SK-N-SH (cell line): ENCODE measurements at regions not wholly inside any gene's neighbourhood (a gene's known extent, or its start where the extent isn't known, plus 50 kb on each side); places are given as distances from the start of the nearest gene placed in this dataset.

Experiments used
- CTCF ChIA-PET: fragments of 300-600, 350-600 bp; formaldehyde crosslinking; extraction: SDS; loops from one replicate; lab custom pipeline; 2021; lab: Yijun Ruan, JAX
- POLR2A ChIA-PET: fragments of 350-600 bp; sonication (Branson Sonifier 250); formaldehyde crosslinking; extraction: SDS; loops from one replicate; lab custom pipeline; 2020; ENCODE audit warnings: antibody characterized with exemption, inconsistent platforms; lab: Yijun Ruan, JAX
- DNase-seq: peaks from one replicate; pipeline ENCODE4 v3.0.0; 2012
- H2AFZ ChIP-seq: fragments of 200-600 bp; sonication (generic); 2 replicates; pipeline ENCODE4 v1.8.1; 2016; ENCODE audit warnings: antibody characterized with exemption, mild to moderate bottlenecking, low read depth
- H3F3A ChIP-seq: fragments of 200-600 bp; sonication (generic); replicated peaks from 2 replicates; pipeline ENCODE3; 2016; ENCODE audit warnings: antibody characterized with exemption, mild to moderate bottlenecking; ENCODE audit not compliant: insufficient read depth
- H3K27ac ChIP-seq, 2 experiments: fragments of 200-500 bp in 1 of 2; fragments of 200-600 bp in 1 of 2; sonication (Bioruptor generic) in 1 of 2; sonication (generic), shearing (Covaris generic) in 1 of 2; 2 replicates each; pipeline versions ENCODE4 v1.5.1 to v1.6.1; 2014 to 2016; ENCODE audit warnings: low read depth in 2 of 2, inconsistent platforms in 1 of 2, low read length in 1 of 2, mild to moderate bottlenecking in 1 of 2, mixed read lengths in 1 of 2
- H3K27me3 ChIP-seq: fragments of 200-600 bp; sonication (generic), shearing (Covaris generic); 2 replicates; pipeline ENCODE4 v1.6.1; 2016; ENCODE audit warnings: mixed run types; ENCODE audit not compliant: insufficient read depth
- H3K36me3 ChIP-seq, 2 experiments: fragments of 200-500 bp in 1 of 2; fragments of 200-600 bp in 1 of 2; sonication (Bioruptor generic) in 1 of 2; sonication (generic) in 1 of 2; replicated peaks in 1 of 2; 2 replicates each; pipeline versions ENCODE3 to v1.5.1; 2014 to 2016; ENCODE audit warnings: low read length in 1 of 2, mild to moderate bottlenecking in 1 of 2; ENCODE audit not compliant: insufficient read depth in 2 of 2, control insufficient read depth in 1 of 2
- H3K4me1 ChIP-seq, 2 experiments: fragments of 200-500 bp in 1 of 2; fragments of 200-600 bp in 1 of 2; sonication (Bioruptor generic) in 1 of 2; sonication (generic), shearing (Covaris generic) in 1 of 2; 2 replicates each; pipeline versions ENCODE4 v1.5.1 to v1.6.1; 2014 to 2016; ENCODE audit warnings: low read depth in 1 of 2, low read length in 1 of 2, mixed run types in 1 of 2; ENCODE audit not compliant: insufficient read depth in 2 of 2, control insufficient read depth in 1 of 2
- H3K4me2 ChIP-seq: fragments of 200-600 bp; sonication (generic), shearing (Covaris generic); 2 replicates; pipeline ENCODE4 v1.6.1; 2017; ENCODE audit warnings: mixed run types
- H3K4me3 ChIP-seq, 2 experiments: fragments of 200-500 bp in 1 of 2; fragments of 200-600 bp in 1 of 2; sonication (Bioruptor generic) in 1 of 2; sonication (generic), shearing (Covaris generic) in 1 of 2; 2 replicates each; pipeline versions ENCODE4 v1.5.1 to v1.8.1; 2014 to 2016; ENCODE audit warnings: low read depth in 2 of 2, inconsistent platforms in 1 of 2, low read length in 1 of 2, mild to moderate bottlenecking in 1 of 2, mixed read lengths in 1 of 2, moderate library complexity in 1 of 2
- H3K79me2 ChIP-seq: fragments of 200-600 bp; sonication (generic); 2 replicates; pipeline ENCODE4 v1.8.1; 2017; ENCODE audit warnings: mild to moderate bottlenecking; ENCODE audit not compliant: insufficient read depth
- H3K9ac ChIP-seq: fragments of 200-600 bp; sonication (generic); 2 replicates; pipeline ENCODE4 v1.6.1; 2017; ENCODE audit warnings: mixed run types
- H3K9me2 ChIP-seq: fragments of 200-600 bp; sonication (generic); 2 replicates; pipeline ENCODE4 v1.6.1; 2017; ENCODE audit warnings: mixed run types
- H3K9me3 ChIP-seq: fragments of 200-600 bp; sonication (generic); 2 replicates; pipeline ENCODE4 v1.6.1; 2017; ENCODE audit warnings: mixed run types, mild to moderate bottlenecking, moderate library complexity
- H4K20me1 ChIP-seq: fragments of 200-600 bp; sonication (generic); 2 replicates; pipeline ENCODE4 v1.6.1; 2017; ENCODE audit warnings: mild to moderate bottlenecking, mixed run types; ENCODE audit not compliant: insufficient read depth
- CHD2 ChIP-seq: fragments of 150-350 bp; IDR thresholded peaks from 2 replicates; pipeline ENCODE4 v1.6.1; 2018; ENCODE audit warnings: low read length; ENCODE audit not compliant: partially characterized antibody
- EP300 ChIP-seq, 2 experiments: IDR thresholded peaks; 2 replicates each; pipeline versions ENCODE4 v1.4.0 to v1.6.1; 2012; ENCODE audit warnings: borderline replicate concordance in 1 of 2, low read depth in 1 of 2, low read length in 1 of 2
- GATA2 ChIP-seq: sonication (generic); formaldehyde crosslinking; IDR thresholded peaks from 2 replicates; pipeline ENCODE4 v1.5.0; 2020; ENCODE audit warnings: mild to moderate bottlenecking, missing genetic modification reagents
- JUND ChIP-seq: IDR thresholded peaks from 2 replicates; pipeline ENCODE4 v1.4.0; 2012
- PBX3 ChIP-seq: IDR thresholded peaks from 2 replicates; pipeline ENCODE4; 2012
- RAD21 ChIP-seq: IDR thresholded peaks from 2 replicates; pipeline ENCODE4 v1.6.1; 2012; ENCODE audit warnings: mild to moderate bottlenecking, low read length
- RCOR1 ChIP-seq: fragments of 150-350 bp; IDR thresholded peaks from 2 replicates; pipeline ENCODE4 v1.6.1; 2017; ENCODE audit warnings: antibody characterized with exemption, low read length
- RFX5 ChIP-seq: IDR thresholded peaks from 2 replicates; pipeline ENCODE4 v1.6.1; 2012; ENCODE audit warnings: mild to moderate bottlenecking, improper control_type of control experiment, low read length
- TCF12 ChIP-seq: IDR thresholded peaks from 2 replicates; pipeline ENCODE4 v1.4.0; 2012
- WGBS: methylation state at CpG from one replicate; pipeline ENCODE4 v1.1.6; 2017; ENCODE audit warnings: low lambda C conversion rate; 5-methylcytosine and 5-hydroxymethylcytosine counted together

GRCh38 chr20:58021481-58021880, 207.0 kb downstream of the ANKRD60 start:
- peak; percentile 59 for DNase-seq
- peaks cover 9% of the 10 kb centered on the region for H3F3A ChIP-seq
- WGBS = 81% methylated on average over 5 of the region's 7 CpGs
- no peak overlapping the region for H3K4me3 ChIP-seq
- no peaks in the 10 kb centered on the region for H3K9me3 ChIP-seq
- no peak overlapping the region for H2AFZ ChIP-seq
- H4K20me1 ChIP-seq = no peaks in the 10 kb centered on the region
- POLR2A ChIA-PET = no interaction called here
- no peaks in the 10 kb centered on the region for H3K9me2 ChIP-seq
- H3K4me1 ChIP-seq = peaks cover 12 to 48% of the 10 kb centered on the region in 2 experiments; a peak in 3 of 4 replicates
- H3K27me3 ChIP-seq = no peaks in the 10 kb centered on the region
- CTCF ChIA-PET = no interaction called here
- H3K36me3 ChIP-seq = no peaks in the 10 kb centered on the region
- peak overlapping the region in 1 of 2 experiments; percentile 97; a peak in 2 of 4 replicates for H3K27ac ChIP-seq
- no peaks in the 10 kb centered on the region for H3K79me2 ChIP-seq
- no peak overlapping the region for H3K4me2 ChIP-seq
- TF ChIP-seq PBX3 (peak; percentile 72), TCF12 (no peak)
- no peak overlapping the region for H3K9ac ChIP-seq

- 88% methylated on average over 10 of the region's 10 CpGs for WGBS
- Histone ChIP-seq H3K9me3 (no peaks in the 10 kb centered on the region), H3K4me2 (no peak overlapping the region), H4K20me1 (no peaks in the 10 kb centered on the region)
- TF ChIP-seq RAD21 (0 out of 2 replicates have a peak, but pooled peaks have one; percentile 15), RFX5 (no peak), JUND (no peak), EP300 (IDR thresholded peaks at IDR 0.05; ENCODE audit: borderline replicate concordance in 1 of 2, low read depth in 1 of 2, low read length in 1 of 2) (peak in 1 of 2 experiments; percentile 17; a peak in 1 of 4 replicates), GATA2 (CRISPR knock-in tag) (0 out of 2 replicates have a peak, but pooled peaks have one; percentile 6), CHD2 (peak; percentile 19), RCOR1 (peak; percentile 14; the same call in 1 of the 2 replicates)
- TF ChIP-seq, all 33 proteins: peak for 5
- Histone ChIP-seq H3K27me3 (no peaks in the 10 kb centered on the region), H3K9me2 (no peaks in the 10 kb centered on the region), H3K4me1 (peaks cover 12 to 48% of the 10 kb centered on the region in 2 experiments; a peak in 3 of 4 replicates), H3K36me3 (no peaks in the 10 kb centered on the region), H3K4me3 (no peak overlapping the region), H3K9ac (no peak overlapping the region), H2AFZ (no peak overlapping the region), H3F3A (peaks cover 12% of the 10 kb centered on the region), H3K27ac (peak overlapping the region in 1 of 2 experiments; percentile 97; a peak in 2 of 4 replicates), H3K79me2 (no peaks in the 10 kb centered on the region)
- ChIA-PET POLR2A (interaction anchor here (0.6 kb wide), 1 partner anchor 27 kb away, joined by 3 read pairs; no protein-coding TSS in a partner anchor), CTCF (interaction anchor here (0.6 kb wide), 1 partner anchor 878 kb away, joined by 3 read pairs; no protein-coding TSS in a partner anchor)
- DNase-seq = peak; percentile 72
Measured at GRCh38 chr20:58020656-58021454, 207.6 kb downstream of the ANKRD60 start.
